ENCODE measurements at regions not wholly inside any gene's neighbourhood (a gene's known extent, or its start where the extent isn't known, plus 50 kb on each side); places are given as distances from the start of the nearest gene placed in this dataset.
"Not testable (repeated sequence)": the region's sequence is repeated elsewhere in the genome, so short reads cannot be mapped to it uniquely, and the experiment has no call there.

- TF ChIP-seq ZNF274 (IDR thresholded peaks at IDR 0.05; ENCODE audit: low read depth, low read length); YY1 (IDR thresholded peaks at IDR 0.05; ENCODE audit: insufficient read depth, insufficient read length): not testable (repeated sequence)
These were observed 495.4 kb upstream of the NRP1 start for GRCh38 chr10:33829899-33830298.

Measured in NT2/D1 (cell line).